Liver (tissue), 3 donors: ENCODE measurements at regions not wholly inside any gene's neighbourhood (a gene's known extent, or its start where the extent isn't known, plus 50 kb on each side); places are given as distances from the start of the nearest gene placed in this dataset.

Experiments
- ATF3 ChIP-seq: IDR thresholded peaks from 2 replicates; pipeline ENCODE4 v1.6.1; 2016; ENCODE audit warnings: antibody characterized with exemption
- CTCF ChIP-seq: fragments of 150-350 bp; IDR thresholded peaks from 2 replicates; pipeline ENCODE4 v1.5.1; 2017; ENCODE audit warnings: improper control_type of control experiment, low read depth, low read length; ENCODE audit not compliant: missing input control
- GABPA ChIP-seq, 2 donors: IDR thresholded peaks in 1 of 2; conservative IDR thresholded peaks in 1 of 2; 2 replicates each; pipeline ENCODE4 v1.6.1; 2016; ENCODE audit warnings: antibody characterized with exemption in 2 of 2, mild to moderate bottlenecking in 1 of 2, moderate library complexity in 1 of 2
- JUND ChIP-seq, 2 donors: IDR thresholded peaks; 2 replicates each; pipeline ENCODE4 v1.6.1; 2016; ENCODE audit warnings: antibody characterized with exemption in 2 of 2
- RAD21 ChIP-seq, 2 donors: IDR thresholded peaks; 2 replicates each; pipeline ENCODE4 v1.6.1; 2016; ENCODE audit warnings: antibody characterized with exemption in 2 of 2, mild to moderate bottlenecking in 2 of 2
- REST ChIP-seq: IDR thresholded peaks from 2 replicates; pipeline ENCODE4 v1.6.1; 2016; ENCODE audit warnings: antibody characterized with exemption, mild to moderate bottlenecking
- RXRA ChIP-seq, 2 donors: IDR thresholded peaks; 2 replicates each; pipeline ENCODE4 v1.6.1; 2017 to 2018; ENCODE audit warnings: antibody characterized with exemption in 2 of 2, mild to moderate bottlenecking in 1 of 2
- SP1 ChIP-seq: IDR thresholded peaks from 2 replicates; pipeline ENCODE4 v1.6.1; 2018; ENCODE audit warnings: antibody characterized with exemption, mild to moderate bottlenecking
- TAF1 ChIP-seq: conservative IDR thresholded peaks from 2 replicates; pipeline ENCODE4 v1.6.1; 2016; ENCODE audit warnings: antibody characterized with exemption, mild to moderate bottlenecking
- YY1 ChIP-seq: IDR thresholded peaks from 2 replicates; pipeline ENCODE4 v1.6.1; 2016; ENCODE audit warnings: antibody characterized with exemption, mild to moderate bottlenecking
- TF ChIP-seq, protein P1 (sequence below): IDR thresholded peaks from 2 replicates; pipeline ENCODE4 v1.6.1; 2016; ENCODE audit warnings: antibody characterized with exemption
- donor health status: healthy.
- donor health status: healthy.

DNA sequence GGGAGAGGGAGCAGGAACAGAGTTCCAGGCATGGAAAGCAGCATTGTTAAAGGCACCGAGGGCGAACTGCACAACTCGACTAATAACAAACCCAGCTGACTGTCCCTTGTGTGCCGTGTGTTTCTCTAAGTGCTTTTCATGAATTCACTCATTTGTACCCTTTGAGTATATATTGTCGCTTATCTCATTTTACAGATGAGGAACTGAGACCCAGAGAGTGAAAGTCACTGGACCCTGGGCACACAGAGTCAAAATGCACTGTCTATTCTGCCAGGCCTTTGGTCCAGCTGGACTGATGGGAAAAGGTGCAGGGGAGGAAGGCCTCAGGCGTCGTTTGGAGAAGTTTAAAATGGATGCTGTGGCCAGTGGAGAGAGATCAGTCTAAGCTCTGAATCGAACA is 100.7 kb upstream of the GRIK3 start:
- TF ChIP-seq GABPA (IDR thresholded peaks at IDR 0.05 in 1 of 2, conservative IDR thresholded peaks at IDR 0.05 in 1 of 2), result no peak
- TF ChIP-seq CTCF, result no peak
- TF ChIP-seq REST, result no peak
- TF ChIP-seq JUND (IDR thresholded peaks at IDR 0.05), result no peak
- TF ChIP-seq RAD21 (IDR thresholded peaks at IDR 0.05), result no peak
- TF ChIP-seq TAF1, result no peak
- TF ChIP-seq SP1, result no peak
- TF ChIP-seq, protein P1, sequence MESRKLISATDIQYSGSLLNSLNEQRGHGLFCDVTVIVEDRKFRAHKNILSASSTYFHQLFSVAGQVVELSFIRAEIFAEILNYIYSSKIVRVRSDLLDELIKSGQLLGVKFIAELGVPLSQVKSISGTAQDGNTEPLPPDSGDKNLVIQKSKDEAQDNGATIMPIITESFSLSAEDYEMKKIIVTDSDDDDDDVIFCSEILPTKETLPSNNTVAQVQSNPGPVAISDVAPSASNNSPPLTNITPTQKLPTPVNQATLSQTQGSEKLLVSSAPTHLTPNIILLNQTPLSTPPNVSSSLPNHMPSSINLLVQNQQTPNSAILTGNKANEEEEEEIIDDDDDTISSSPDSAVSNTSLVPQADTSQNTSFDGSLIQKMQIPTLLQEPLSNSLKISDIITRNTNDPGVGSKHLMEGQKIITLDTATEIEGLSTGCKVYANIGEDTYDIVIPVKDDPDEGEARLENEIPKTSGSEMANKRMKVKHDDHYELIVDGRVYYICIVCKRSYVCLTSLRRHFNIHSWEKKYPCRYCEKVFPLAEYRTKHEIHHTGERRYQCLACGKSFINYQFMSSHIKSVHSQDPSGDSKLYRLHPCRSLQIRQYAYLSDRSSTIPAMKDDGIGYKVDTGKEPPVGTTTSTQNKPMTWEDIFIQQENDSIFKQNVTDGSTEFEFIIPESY, result no peak
- TF ChIP-seq ATF3, result no peak
- no peak for TF ChIP-seq YY1
- no peak for TF ChIP-seq RXRA (IDR thresholded peaks at IDR 0.05)
